ENCODE measurements at regions not wholly inside any gene's neighbourhood (a gene's known extent, or its start where the extent isn't known, plus 50 kb on each side); places are given as distances from the start of the nearest gene placed in this dataset.

DNA sequence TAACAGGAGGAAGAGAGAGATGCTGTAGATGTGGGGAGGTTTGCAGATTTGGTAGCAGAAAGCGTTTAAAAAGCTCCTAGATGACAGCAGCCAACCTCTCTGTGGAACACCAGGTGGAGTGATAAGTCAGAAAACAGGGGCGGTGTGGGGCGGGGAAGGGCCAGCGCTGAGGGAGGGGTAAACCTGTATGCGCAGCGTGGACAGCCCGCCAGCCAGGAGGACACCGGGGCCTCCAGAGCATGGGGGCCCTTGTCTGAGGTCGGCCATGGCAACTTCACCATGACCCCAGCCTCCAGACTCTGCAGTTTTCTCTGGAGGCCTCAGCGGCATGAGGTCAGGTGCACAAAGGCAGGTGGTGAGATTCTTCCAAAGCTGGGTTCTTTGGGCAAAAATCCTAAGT, 423.7 kb downstream of the BRD1 start:
- TF ChIP-seq, protein P1, sequence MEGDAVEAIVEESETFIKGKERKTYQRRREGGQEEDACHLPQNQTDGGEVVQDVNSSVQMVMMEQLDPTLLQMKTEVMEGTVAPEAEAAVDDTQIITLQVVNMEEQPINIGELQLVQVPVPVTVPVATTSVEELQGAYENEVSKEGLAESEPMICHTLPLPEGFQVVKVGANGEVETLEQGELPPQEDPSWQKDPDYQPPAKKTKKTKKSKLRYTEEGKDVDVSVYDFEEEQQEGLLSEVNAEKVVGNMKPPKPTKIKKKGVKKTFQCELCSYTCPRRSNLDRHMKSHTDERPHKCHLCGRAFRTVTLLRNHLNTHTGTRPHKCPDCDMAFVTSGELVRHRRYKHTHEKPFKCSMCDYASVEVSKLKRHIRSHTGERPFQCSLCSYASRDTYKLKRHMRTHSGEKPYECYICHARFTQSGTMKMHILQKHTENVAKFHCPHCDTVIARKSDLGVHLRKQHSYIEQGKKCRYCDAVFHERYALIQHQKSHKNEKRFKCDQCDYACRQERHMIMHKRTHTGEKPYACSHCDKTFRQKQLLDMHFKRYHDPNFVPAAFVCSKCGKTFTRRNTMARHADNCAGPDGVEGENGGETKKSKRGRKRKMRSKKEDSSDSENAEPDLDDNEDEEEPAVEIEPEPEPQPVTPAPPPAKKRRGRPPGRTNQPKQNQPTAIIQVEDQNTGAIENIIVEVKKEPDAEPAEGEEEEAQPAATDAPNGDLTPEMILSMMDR (IDR thresholded peaks at IDR 0.05) = no peak
- TF ChIP-seq POLR2A (IDR thresholded peaks at IDR 0.05) (no peak), EP300 (IDR thresholded peaks at IDR 0.05) (no peak)

Data from tibial nerve (tissue), 4 donors.